DMS79 (cell line): ENCODE measurements at regions not wholly inside any gene's neighbourhood (a gene's known extent, or its start where the extent isn't known, plus 50 kb on each side); places are given as distances from the start of the nearest gene placed in this dataset.

Experiments
- DNase-seq: peaks from one replicate; lab custom pipeline; 2025; lab: John Stamatoyannopoulos, UW

GRCh38 chr2:64283641-64284361, 139.6 kb upstream of the PELI1 start:
- DNase-seq = no peak

DNA sequence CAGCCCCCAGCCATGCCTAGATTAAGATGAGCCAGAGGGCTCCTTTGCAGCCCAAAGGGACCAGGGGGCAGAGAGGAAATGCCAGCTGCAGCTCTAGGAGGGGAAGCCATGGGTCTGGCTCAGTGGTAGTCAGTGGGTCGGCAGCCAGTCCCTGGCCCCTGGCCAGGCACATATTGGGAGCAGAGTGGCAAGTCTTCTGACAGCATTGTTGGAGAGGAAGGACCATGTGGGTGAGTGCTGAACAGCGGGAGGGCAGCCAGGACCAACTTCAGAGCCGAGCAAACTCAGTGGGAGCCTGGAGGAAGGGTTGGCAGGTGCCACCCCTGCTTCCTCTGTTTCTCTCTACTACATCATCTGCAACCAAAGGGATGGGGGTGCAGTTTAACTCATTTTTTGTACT, 140.5 kb upstream of the PELI1 start:
- DNase-seq = no peak

GRCh38 chr2:64287202-64287740, 143.1 kb upstream of the PELI1 start:
- no peak for DNase-seq

DNA sequence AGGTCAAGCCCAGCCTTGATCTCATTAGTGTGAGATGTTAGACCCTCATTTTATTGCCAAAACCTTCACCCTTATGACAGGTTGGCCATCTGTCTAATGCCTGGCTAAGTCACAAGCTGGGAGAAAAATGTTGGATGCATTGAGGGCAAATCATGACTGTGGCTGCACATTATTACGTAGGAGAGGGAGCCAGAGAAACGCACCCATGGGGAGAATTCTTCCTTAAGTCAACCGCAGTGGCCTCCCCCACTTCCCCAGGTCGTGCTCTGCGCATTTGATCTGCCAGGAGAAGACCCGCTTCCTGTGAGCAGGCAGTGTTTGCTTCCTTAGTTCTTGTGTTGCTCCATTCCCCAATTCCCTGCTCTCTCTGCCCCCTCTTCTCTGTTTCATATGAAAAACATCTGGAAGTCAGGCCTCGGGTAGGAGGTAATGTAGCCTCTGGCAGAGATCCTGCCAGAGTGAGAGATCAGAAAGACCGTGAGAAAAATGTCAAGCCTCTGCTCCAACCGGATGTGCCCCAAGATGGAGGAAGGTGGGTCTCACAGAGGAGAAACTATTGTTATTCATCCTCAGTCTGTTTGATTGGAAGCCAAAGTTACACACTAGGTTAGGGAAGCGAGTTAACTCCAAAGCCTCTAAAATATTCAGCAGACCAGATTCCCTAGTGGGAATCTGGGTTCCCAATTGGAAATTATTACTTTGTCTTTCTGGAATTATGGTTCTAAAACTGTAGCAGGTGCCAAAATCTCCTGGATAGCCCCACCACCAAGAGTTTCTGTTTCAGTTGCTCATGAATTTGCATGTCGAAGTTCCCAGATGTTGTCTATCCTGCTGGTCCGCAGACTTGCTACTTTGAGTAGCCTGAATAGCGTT, 144.3 kb upstream of the PELI1 start:
- no peak for DNase-seq

DNA sequence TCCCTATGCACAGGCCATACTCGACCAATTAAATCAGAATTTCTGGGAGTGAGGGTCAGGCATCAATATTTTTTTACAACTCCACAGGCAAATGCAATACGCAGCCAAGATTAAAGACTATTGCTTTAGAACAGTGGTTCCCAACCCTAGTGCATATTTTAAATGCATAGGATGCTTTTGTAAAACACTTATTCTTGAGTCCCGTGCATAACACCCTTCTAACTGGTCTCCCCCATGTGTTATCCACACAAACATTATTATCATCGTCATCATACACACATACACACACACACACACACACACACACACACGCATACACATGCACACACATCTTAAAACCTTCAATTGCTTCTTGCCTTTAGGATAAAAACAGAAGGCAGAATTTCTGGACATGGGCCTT, 145.0 kb upstream of the PELI1 start:
- DNase-seq = no peak

GRCh38 chr2:64289737-64290136, 145.5 kb upstream of the PELI1 start:
- no peak for DNase-seq

- DNase-seq = no peak
Measured at GRCh38 chr2:64291181-64291580, 147.0 kb upstream of the PELI1 start.

DNA sequence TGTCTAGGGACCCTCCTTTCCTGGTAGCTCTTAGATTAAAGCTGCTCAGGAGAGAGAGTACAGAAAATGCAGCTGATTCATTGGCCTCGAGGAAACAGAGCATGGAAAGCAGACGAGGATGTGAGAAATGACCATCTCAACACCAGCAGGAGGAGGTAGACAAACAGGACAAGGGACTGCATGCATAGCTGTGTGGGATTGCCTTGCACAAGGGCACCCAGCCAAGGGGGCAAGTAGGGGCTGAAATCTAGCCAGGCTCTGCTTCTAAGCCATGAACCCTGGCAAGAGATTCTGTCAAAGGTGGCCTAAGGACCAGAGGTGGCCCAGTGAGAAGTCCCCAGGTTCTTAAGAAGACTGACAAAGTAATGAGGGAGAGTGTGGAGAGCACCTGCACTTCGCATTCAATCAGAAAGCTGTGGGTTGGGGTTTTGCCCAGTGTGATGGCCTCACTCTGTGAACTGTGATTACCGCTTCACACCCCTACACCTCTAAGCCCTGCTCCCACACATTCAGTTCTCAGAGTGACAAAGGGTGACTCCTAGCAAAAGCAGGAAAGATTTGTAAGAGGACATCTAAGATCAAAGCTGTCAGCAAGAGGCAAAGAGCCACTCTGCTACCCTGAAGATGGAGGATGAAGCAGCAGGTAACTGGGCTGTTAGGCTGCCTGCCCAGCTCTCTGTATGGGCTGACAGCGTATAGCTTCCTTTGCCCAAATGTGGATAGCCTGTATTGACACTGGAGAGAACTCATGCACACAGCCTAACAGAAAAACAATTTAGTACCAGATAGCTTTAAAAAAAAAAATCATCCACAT, 151.3 kb upstream of the PELI1 start:
- DNase-seq = no peak

DNA sequence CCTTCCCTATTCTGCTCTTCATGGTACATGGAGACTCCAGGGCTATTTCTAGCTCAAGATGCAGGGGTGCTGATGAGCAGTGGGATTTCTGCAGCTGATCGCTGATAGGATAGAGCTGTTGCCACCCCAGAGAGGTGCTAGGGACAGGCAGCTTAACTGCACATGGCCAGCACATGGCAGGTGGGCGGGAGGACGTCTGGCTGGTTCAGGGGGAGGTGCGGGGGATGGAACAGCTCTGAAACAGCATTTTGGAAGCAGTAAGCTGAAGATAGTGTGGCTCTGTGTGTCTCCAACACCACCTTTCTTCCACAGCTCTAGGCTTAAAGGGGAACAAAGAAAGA, 151.9 kb upstream of the PELI1 start:
- DNase-seq = no peak

- no peak for DNase-seq
Measured at GRCh38 chr2:64296695-64297346, 152.6 kb upstream of the PELI1 start.

DNA sequence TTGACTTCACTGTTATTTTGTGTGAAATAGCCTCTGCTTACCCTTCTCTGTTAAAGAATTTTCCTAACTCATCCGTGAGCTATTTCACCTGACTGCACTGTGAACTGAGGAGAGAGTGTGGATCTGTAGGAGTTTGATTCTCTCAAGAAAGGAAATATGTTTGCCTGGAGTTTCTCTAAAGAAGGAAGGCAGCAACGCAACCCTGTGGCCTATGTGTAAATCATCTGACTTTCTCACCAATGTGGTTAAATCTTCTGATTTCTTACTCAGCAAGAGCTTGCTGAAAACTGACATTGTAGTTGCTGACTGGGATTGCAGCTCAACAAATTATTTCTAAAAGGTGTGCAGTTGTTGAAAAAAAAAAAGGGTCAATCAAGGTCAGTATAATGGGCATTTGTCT, 153.9 kb upstream of the PELI1 start:
- no peak for DNase-seq

GRCh38 chr2:64300066-64300465, 153.9 kb upstream of the LGALSL start:
- no peak for DNase-seq

DNA sequence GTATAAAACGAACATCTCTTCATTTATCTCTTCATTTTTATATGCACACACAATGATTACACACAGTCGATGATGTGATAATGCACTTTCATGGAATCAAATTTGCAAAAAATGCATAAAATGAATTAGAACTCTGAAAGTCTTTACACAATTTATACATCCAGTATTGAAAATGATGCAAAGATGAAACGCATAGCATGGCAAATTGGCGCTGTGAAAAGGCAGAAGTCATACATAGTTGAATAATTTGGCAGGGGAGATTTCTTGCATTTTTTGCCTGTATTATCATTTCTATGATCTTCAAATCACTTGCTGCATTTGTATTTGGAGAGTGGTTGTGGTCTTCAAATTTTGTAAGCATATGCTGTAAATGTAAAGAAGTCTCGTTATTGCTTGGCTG, 150.7 kb upstream of the LGALSL start:
- no peak for DNase-seq

GRCh38 chr2:64307421-64307820, 146.5 kb upstream of the LGALSL start:
- DNase-seq = no peak

- DNase-seq = no peak
Measured at GRCh38 chr2:64311191-64311910, 142.6 kb upstream of the LGALSL start.

DNA sequence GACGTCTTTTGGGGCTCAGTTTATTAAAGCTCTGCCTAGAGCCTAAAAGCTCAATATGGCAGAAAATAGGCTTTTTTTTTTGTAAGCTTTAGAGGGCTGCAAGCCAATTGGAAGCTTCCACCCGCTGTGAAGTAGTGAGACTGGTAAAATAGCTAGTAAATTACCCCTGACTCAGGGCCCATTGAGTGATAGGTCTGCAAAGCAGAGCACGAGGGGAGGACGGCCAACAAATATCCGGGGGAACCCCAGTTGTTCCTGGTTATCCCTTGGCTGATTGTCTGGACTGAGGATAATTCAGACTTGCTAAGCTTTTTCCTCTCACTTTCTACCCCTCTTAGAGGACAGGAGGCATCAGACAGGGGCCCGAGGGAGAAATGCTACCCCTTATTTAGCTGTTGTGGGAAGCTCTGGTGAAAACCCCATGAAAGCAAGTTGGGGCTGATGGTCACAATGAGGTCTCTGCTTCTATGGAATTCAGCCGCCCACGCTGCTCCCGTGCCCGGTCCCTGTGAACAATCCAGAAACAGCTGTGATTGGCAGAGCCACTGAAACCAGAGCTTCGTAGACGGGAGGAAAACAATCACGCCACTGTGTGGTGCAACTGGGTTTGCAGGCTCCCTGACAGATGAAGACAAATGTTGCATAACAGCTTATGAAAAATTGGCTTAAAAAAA, 141.9 kb upstream of the LGALSL start:
- no peak for DNase-seq

DNA sequence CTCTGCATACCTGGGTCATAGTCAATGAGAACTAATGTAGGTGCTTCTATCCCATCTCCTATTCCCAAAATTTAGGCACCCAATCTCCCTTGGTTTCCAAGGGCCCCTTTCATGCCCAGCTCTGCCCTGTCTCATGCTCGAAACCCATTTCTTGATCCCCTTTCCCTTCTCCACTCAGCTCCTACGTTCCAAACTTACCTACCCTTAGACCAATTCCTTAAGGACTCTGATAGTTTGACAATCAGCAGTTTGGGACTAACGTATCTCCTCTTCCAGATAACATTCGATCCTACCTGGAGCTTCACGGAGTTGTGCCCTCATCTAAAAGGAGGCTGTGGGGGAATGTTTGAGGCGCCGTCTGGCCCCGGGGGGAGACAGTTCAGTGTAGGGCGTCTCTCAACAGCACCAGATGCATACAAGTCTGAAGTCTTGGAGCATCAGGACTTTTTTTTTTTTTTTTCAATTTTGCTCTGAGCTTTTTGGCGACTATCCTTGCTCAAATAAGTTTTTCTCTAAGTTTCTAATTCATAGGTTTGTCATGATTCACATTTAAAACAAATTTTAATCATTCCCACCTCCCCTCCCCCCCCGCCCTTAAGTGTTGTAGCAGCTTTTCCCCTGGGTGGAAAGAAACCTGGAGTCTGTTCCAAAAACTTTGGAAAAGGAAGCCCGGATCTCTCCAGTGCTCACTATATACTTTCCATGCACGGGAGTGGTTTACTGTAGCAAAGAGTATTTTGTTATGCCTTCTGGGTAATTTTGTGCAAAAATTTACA, 141.2 kb upstream of the LGALSL start:
- no peak for DNase-seq

- DNase-seq = no peak
Measured at GRCh38 chr2:64313398-64313723, 140.6 kb upstream of the LGALSL start.

DNA sequence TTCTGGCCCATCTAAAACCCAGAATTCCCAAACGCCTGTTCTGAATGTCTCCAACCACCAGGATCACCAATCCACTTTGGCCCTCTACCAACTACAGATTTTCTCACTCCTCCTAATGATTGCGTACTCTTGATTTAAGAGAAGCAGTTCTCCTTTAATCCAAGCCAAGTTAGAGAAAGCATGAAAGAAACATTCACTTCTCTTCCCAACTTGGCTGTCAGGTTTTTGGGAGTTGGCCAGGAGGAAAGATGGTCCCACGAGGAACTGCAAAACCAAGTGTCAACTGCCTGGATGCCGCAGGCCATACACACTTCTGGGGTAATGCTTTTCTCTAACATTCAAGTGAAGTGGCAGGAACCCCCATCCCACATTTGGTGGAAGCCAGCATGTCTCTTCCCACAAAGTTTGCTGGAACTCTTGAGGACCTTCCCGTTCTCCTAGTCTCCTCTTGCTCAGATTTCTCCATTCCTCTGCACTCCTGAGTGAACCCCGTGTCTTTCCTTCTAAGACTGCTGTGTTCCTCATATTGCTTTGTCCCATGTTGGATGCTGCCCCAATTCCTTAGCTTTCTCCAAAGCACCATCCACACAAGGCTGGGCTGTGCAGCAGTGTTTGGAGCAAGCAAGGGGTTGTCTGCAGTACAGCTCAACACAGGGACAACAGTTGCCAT, 138.5 kb upstream of the LGALSL start:
- no peak for DNase-seq
